AG09309 (cell line): ENCODE measurements at regions not wholly inside any gene's neighbourhood (a gene's known extent, or its start where the extent isn't known, plus 50 kb on each side); places are given as distances from the start of the nearest gene placed in this dataset.

ENCODE experiments used
- DNase-seq: peaks from one replicate; pipeline ENCODE4 v3.0.0-alpha.2; 2010; ENCODE audit warnings: low read depth
- H3K4me3 ChIP-seq: 2 replicates; pipeline ENCODE4 v1.5.1; 2011; ENCODE audit warnings: mild to moderate bottlenecking, low read depth, low read length, moderate library complexity; ENCODE audit not compliant: control insufficient read depth
- TF ChIP-seq, protein P1 (sequence below): IDR thresholded peaks from 2 replicates; pipeline ENCODE4 v1.5.1; 2011; ENCODE audit warnings: mild to moderate bottlenecking, low read depth, low read length, inconsistent platforms; ENCODE audit not compliant: insufficient read depth, control insufficient read depth; ENCODE audit errors: missing control alignments

- DNase-seq = no peak
- TF ChIP-seq, protein P1, sequence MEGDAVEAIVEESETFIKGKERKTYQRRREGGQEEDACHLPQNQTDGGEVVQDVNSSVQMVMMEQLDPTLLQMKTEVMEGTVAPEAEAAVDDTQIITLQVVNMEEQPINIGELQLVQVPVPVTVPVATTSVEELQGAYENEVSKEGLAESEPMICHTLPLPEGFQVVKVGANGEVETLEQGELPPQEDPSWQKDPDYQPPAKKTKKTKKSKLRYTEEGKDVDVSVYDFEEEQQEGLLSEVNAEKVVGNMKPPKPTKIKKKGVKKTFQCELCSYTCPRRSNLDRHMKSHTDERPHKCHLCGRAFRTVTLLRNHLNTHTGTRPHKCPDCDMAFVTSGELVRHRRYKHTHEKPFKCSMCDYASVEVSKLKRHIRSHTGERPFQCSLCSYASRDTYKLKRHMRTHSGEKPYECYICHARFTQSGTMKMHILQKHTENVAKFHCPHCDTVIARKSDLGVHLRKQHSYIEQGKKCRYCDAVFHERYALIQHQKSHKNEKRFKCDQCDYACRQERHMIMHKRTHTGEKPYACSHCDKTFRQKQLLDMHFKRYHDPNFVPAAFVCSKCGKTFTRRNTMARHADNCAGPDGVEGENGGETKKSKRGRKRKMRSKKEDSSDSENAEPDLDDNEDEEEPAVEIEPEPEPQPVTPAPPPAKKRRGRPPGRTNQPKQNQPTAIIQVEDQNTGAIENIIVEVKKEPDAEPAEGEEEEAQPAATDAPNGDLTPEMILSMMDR = no peak
- no peak overlapping the region for H3K4me3 ChIP-seq
Observed at GRCh38 chr18:38427736-38428135, 862.1 kb upstream of the CELF4 start.

DNA sequence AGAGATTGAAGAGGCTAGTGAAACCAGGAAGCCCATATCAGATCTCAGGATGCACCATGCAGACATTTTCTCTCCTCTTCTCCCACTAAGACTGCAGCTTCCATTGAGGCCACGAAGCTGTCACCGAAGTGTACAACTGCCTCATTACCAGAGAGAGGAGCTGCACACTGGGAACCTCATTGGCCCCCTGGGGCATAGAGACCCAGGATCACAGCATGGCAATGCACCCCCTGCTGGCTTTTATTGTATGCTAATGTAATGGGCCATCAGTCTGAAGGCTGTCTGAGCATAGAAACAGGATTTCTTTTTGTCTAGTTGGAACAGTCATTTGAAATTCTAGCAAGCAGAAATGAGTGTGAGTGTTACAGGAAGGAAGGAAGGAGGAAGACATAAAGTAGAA, 861.6 kb upstream of the CELF4 start:
- TF ChIP-seq, protein P1 = no peak
- no peak for DNase-seq
- H3K4me3 ChIP-seq = no peak overlapping the region

GRCh38 chr18:38421872-38422615, 856.4 kb upstream of the CELF4 start:
- TF ChIP-seq, protein P1 = no peak
- DNase-seq = no peak
- H3K4me3 ChIP-seq = no peak overlapping the region

DNA sequence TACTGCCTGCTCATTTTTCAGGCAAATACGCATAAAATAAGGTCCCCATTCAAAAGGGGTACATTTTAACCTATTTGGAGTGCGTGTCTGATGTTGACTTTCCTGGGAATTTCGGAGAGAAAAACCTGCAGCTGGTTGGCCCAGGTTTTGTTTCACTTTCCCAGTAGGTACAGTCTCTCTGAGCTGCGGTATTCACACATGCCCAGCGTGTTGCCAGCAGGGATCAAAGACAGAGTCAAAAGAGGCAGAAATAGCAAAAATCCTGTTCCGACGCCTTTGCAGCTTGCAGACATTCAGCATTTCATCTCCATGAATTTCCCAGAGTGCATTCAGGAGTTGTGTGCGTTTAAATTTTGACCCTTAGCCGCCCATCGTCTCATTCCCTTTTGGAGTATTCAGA, 855.4 kb upstream of the CELF4 start:
- DNase-seq = no peak
- no peak overlapping the region for H3K4me3 ChIP-seq
- TF ChIP-seq, protein P1 = no peak

- TF ChIP-seq, protein P1 = no peak
- no peak for DNase-seq
Observed at GRCh38 chr18:38420611-38421010, 855.0 kb upstream of the CELF4 start.

GRCh38 chr18:38415811-38416210, 850.2 kb upstream of the CELF4 start:
- no peak overlapping the region for H3K4me3 ChIP-seq
- TF ChIP-seq, protein P1 = no peak
- no peak for DNase-seq

More at GRCh38 chr18:38420611-38421010, 855.0 kb upstream of the CELF4 start:
- no peak overlapping the region for H3K4me3 ChIP-seq
